ENCODE measurements at regions not wholly inside any gene's neighbourhood (a gene's known extent, or its start where the extent isn't known, plus 50 kb on each side); places are given as distances from the start of the nearest gene placed in this dataset.

DNA sequence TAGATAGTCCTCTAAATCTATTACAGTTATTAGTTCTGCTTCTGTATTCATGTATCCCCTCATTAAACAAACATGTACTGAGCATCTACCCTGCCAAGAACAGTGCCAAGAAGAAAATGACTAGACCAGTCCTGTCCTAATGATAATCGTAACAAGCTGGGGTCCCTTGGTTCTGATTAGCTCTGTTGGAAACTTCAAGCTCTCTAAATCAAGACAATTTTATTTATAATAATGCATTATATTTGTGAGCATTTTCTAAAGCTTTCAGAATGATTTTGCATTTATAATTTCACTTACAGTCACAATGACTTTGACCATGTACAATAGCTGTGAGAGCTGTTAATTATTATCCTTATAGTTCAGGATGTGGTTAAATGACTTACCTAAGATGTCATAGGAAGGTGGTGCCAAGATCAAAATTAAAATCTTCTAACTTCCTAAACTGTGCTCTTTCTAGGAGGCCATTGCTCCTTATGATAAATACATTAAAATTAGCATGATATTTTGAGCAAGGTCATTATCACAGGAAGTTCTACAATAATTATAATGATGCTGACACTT is 336.5 kb upstream of the SLC39A10 start:
- POLR2A ChIA-PET: no interaction called here
- Histone ChIP-seq H4K20me1 (ENCODE audit: control insufficient read depth, insufficient read depth, low read length, poor library complexity, severe bottlenecking) (no peaks in the 10 kb centered on the region), H3K27me3 (replicated peaks in 1 of 4; ENCODE audit: control extremely low read depth in 1 of 4, control insufficient read depth in 3 of 4, insufficient read depth in 4 of 4, low read length in 3 of 4) (no peaks in the 10 kb centered on the region), H3K9me3 (ENCODE audit: control extremely low read depth in 1 of 3, control insufficient read depth in 2 of 3, insufficient read depth in 1 of 3, low read length in 2 of 3) (peaks cover 0 to 3% (median 1%) of the 10 kb centered on the region in 3 donors), H3K27ac (ENCODE audit: low read length in 2 of 2) (no peak overlapping the region), H2AFZ (ENCODE audit: insufficient read depth, low read depth, low read length, poor library complexity, severe bottlenecking) (no peak overlapping the region), H3K79me2 (ENCODE audit: control insufficient read depth, insufficient read depth, low read length) (no peaks in the 10 kb centered on the region), H3K36me3 (replicated peaks in 1 of 2; ENCODE audit: control extremely low read depth in 1 of 2, control insufficient read depth in 1 of 2, extremely low read depth in 1 of 2, insufficient read depth in 2 of 2, low read length in 1 of 2) (no peaks in the 10 kb centered on the region), H3K9ac (ENCODE audit: low read length) (no peak overlapping the region), H3K4me2 (replicated peaks; ENCODE audit: low read depth, low read length, poor library complexity, severe bottlenecking) (no peak overlapping the region), H3K4me3 (ENCODE audit: control extremely low read depth in 1 of 5, extremely low read depth in 1 of 5, insufficient read depth in 1 of 5, low read depth in 2 of 5, low read length in 4 of 5) (no peak overlapping the region), H3K4me1 (ENCODE audit: control insufficient read depth in 2 of 2, insufficient read depth in 2 of 2, low read length in 2 of 2) (no peaks in the 10 kb centered on the region)
- no peaks in the 10 kb centered on the region for H3K27me3 Mint-ChIP-seq
- H3K4me3 Mint-ChIP-seq: no peak overlapping the region
- H3K4me1 Mint-ChIP-seq: no peaks in the 10 kb centered on the region
- H3K27ac Mint-ChIP-seq: no peak overlapping the region
- CTCF ChIA-PET: interaction anchor here (0.5 to 2.2 kb wide), 5 partner anchors 14 to 1390 kb away, joined by 3 to 11 read pairs (median 4); no protein-coding TSS in a partner anchor
- TF ChIP-seq, protein P1, sequence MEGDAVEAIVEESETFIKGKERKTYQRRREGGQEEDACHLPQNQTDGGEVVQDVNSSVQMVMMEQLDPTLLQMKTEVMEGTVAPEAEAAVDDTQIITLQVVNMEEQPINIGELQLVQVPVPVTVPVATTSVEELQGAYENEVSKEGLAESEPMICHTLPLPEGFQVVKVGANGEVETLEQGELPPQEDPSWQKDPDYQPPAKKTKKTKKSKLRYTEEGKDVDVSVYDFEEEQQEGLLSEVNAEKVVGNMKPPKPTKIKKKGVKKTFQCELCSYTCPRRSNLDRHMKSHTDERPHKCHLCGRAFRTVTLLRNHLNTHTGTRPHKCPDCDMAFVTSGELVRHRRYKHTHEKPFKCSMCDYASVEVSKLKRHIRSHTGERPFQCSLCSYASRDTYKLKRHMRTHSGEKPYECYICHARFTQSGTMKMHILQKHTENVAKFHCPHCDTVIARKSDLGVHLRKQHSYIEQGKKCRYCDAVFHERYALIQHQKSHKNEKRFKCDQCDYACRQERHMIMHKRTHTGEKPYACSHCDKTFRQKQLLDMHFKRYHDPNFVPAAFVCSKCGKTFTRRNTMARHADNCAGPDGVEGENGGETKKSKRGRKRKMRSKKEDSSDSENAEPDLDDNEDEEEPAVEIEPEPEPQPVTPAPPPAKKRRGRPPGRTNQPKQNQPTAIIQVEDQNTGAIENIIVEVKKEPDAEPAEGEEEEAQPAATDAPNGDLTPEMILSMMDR (IDR thresholded peaks at IDR 0.05): no peak
- no peak for TF ChIP-seq EZH2 (IDR thresholded peaks at IDR 0.05; ENCODE audit: borderline replicate concordance, insufficient read depth, low read depth, low read length, poor library complexity, severe bottlenecking)
- WGBS (ENCODE audit: insufficient coverage): no CpG with 5 or more reads among the region's 1 CpG
- intact Hi-C loops (cut with micrococcal nuclease): no loop called here
- DNase-seq (no peak), ATAC-seq (ENCODE audit: low read depth) (no peak)
- H3K9me3 Mint-ChIP-seq (ENCODE audit: insufficient read depth): no peaks in the 10 kb centered on the region

DNA sequence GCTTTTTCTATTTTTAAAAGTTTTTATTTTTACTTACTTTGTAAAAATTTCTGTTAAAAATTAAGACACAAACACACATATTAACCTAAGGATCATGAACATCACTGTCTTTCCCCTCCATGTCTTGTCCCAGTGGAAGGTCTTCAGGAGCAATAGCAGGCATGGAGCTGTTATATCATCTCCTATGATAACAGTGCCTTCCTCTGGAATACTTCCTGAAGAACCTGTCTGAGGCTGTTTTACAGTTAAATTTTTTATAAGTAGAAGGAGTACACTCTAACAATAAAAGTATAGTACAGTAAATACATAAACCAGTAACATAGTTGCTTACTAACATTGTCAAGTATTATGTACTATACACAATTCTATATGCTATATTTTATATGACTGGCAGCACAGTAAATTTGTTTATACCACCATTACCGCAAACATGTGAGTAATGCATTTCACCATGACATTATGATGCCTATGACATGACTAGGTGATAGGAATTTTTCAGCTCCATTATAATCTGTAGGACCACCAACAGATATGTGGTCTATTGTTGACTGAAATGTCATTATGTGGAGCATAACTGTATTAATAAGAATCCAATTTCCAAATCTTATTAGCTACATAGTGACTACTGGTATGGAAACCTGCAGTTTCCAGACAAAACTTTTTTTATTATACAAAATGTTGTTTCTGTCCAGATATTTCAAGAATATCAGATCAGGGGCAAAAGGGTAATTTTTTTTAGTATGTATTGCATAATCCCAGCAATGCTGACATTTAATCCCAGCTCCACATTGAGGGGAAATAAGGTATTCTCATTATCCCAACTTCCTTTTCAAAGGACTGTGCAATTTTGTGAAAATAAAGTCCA is 337.2 kb upstream of the SLC39A10 start:
- H3K4me3 ChIP-seq (ENCODE audit: control extremely low read depth in 1 of 5, extremely low read depth in 1 of 5, insufficient read depth in 1 of 5, low read depth in 2 of 5, low read length in 4 of 5): no peak overlapping the region
- H3K79me2 ChIP-seq (ENCODE audit: control insufficient read depth, insufficient read depth, low read length): no peaks in the 10 kb centered on the region
- Mint-ChIP-seq H3K9me3 (ENCODE audit: insufficient read depth) (no peaks in the 10 kb centered on the region), H3K4me3 (no peak overlapping the region), H3K27me3 (no peaks in the 10 kb centered on the region), H3K27ac (no peak overlapping the region), H3K4me1 (no peaks in the 10 kb centered on the region)
- no peak overlapping the region for H2AFZ ChIP-seq (ENCODE audit: insufficient read depth, low read depth, low read length, poor library complexity, severe bottlenecking)
- no CpG with 5 or more reads among the region's 1 CpG for WGBS (ENCODE audit: insufficient coverage)
- intact Hi-C loops (cut with micrococcal nuclease): loop anchor here (2.0 kb wide), 1 partner anchor 1153 kb away; no protein-coding TSS in a partner anchor
- ATAC-seq (ENCODE audit: low read depth) (no peak), DNase-seq (no peak)
- ChIA-PET POLR2A (no interaction called here), CTCF (interaction anchor here (0.5 to 2.2 kb wide), 6 partner anchors 14 to 1391 kb away, joined by 3 to 11 read pairs (median 4); no protein-coding TSS in a partner anchor)
- no peaks in the 10 kb centered on the region for H3K27me3 ChIP-seq (replicated peaks in 1 of 4; ENCODE audit: control extremely low read depth in 1 of 4, control insufficient read depth in 3 of 4, insufficient read depth in 4 of 4, low read length in 3 of 4)
- H4K20me1 ChIP-seq (ENCODE audit: control insufficient read depth, insufficient read depth, low read length, poor library complexity, severe bottlenecking): no peaks in the 10 kb centered on the region
- peaks cover 0 to 3% (median 1%) of the 10 kb centered on the region in 3 donors for H3K9me3 ChIP-seq (ENCODE audit: control extremely low read depth in 1 of 3, control insufficient read depth in 2 of 3, insufficient read depth in 1 of 3, low read length in 2 of 3)
- TF ChIP-seq, protein P1 (IDR thresholded peaks at IDR 0.05): no peak
- no peak for TF ChIP-seq EZH2 (IDR thresholded peaks at IDR 0.05; ENCODE audit: borderline replicate concordance, insufficient read depth, low read depth, low read length, poor library complexity, severe bottlenecking)
- no peaks in the 10 kb centered on the region for H3K36me3 ChIP-seq (replicated peaks in 1 of 2; ENCODE audit: control extremely low read depth in 1 of 2, control insufficient read depth in 1 of 2, extremely low read depth in 1 of 2, insufficient read depth in 2 of 2, low read length in 1 of 2)
- H3K4me2 ChIP-seq (replicated peaks; ENCODE audit: low read depth, low read length, poor library complexity, severe bottlenecking): no peak overlapping the region
- H3K9ac ChIP-seq (ENCODE audit: low read length): no peak overlapping the region
- H3K4me1 ChIP-seq (ENCODE audit: control insufficient read depth in 2 of 2, insufficient read depth in 2 of 2, low read length in 2 of 2): no peaks in the 10 kb centered on the region
- H3K27ac ChIP-seq (ENCODE audit: low read length in 2 of 2): no peak overlapping the region

Measured in B cell (primary cell).